NCI-H1048 (cell line): ENCODE measurements at regions not wholly inside any gene's neighbourhood (a gene's known extent, or its start where the extent isn't known, plus 50 kb on each side); places are given as distances from the start of the nearest gene placed in this dataset.

Experiments used
- DNase-seq: peaks from one replicate; lab custom pipeline; 2025; lab: John Stamatoyannopoulos, UW

- no peak for DNase-seq
These were observed 190.3 kb upstream of the MAF start for GRCh38 chr16:79790854-79791253.

DNA sequence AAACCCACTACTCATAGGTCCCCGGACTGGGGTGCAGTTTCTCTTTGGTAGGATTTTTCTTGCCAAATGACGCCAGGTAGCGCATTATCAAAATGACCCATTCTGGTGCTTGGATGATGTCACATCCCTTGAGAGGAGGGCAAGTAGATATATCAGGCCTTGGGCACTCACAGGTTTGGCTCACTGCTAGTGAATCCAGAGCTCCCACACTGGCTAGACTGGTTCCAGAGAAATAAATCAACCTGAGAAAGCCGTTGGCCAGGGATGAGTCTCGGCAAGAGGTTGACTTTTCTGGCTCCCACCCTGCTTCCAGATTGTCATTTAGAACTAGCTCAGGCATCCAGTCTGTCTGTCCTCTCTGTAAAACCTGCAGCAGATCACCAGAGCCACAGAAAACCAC, 188.4 kb upstream of the MAF start:
- DNase-seq, result no peak

- no peak for DNase-seq
These were observed 185.9 kb upstream of the MAF start for GRCh38 chr16:79786389-79786788.

DNA sequence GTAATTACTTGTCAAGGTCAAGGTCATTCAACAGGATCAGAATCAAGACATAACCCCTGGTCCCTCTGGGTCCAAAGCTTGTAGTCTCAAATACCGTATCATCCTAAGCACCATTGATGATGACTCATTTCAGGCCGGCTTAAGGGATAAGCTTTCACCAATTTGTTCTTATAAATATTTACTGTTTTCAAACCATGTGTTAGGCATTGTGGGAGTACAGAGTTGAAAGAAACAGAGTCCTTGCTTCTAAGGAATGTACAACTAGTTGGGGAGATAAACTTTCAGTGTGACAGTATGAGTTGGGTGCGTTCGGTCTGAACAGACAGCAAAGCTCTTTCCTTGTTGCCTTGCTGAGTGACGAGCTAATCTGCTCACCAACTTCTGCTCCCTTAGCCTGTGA, 183.5 kb upstream of the MAF start:
- DNase-seq, result no peak

- DNase-seq, result no peak
These were observed 177.1 kb upstream of the MAF start for GRCh38 chr16:79777679-79778078.

DNA sequence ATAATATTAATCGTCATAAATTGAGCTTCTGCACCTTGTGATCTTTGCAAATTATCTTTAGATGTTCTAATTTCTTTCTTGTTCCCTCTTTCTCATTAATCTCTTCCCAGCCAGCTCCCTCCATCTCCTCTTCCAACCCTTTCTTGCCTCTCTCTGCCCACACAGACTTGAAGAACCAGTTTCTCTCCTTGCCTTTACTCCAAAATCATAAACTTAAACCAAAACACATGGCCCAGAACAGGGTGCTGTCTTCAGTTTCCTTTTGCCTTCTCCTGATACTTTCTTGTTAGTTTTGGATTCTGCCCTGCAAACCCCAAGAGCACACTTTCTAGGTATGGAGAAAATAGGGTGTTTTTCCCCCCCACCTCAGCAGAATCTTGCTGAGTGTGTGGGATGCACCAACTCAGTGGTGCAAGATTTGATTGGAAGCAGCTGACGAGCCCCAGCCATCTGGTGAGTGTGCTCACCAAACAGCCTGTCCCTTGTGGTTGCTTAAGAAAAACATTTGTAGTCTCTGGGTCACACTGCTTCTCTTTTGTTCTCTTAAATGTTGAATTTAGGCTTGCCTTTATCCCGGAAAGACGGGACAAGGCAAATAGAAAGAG, 175.8 kb upstream of the MAF start:
- DNase-seq, result no peak

- no peak for DNase-seq
These were observed 172.2 kb upstream of the MAF start for GRCh38 chr16:79772784-79773183.

DNA sequence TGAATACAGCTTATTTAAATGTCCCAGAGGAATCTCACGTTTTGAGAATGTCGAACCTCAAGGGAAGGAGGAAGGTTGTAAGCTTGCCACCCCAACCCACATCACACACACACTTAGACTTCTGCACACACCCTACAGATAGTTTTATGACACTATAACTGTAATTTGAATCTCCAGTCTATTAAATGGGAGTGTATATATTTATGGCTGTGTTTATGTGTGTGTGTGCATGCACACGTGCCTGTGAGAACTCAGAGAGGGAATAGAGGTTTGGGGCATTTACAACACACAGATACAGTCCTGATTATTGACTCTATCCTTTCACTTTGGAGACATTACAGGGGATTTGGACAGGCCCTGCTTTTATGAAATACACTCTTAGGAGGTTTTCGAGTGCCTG, 171.5 kb upstream of the MAF start:
- no peak for DNase-seq

DNA sequence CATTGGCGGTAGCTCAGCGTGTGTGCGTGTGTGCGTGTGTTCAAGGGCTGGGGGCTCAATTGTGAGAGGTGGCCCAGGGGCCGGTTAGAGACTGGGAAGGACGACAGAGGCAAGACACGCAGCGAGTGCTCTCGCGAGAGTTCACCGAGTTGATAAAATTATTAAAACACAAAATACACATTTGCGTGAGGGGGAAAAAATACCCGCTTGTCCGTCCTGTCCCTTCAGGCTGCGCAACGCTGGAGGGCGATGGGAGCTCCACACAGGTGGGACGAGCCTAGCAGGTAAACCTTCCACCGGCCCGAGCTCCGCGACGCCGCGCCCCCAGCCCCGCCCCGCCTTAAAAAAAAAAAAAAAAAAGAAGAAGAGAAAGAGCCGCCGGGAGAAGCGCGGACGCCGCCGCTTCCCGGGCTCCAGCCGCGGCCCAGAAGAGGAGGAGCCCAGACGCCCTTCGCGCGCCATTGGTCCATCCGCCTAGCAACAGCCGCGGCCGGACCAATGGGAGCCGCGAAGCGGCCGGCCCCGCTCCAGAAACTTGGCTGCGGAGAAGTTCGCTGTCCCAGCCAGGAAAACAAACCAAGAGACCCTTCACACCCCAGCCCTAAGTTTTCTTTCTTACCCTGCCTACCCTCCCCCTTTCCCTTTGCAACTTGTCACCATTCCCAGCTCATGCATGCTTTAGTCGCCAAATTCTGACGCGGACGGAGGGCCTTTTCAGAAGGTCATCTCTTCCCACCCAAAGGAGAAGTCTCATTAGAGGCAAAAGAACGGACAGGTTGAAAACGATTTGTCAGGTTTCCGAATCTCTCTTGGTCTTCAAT, 169.9 kb upstream of the MAF start:
- peak; percentile 57 for DNase-seq

- no peak for DNase-seq
These were observed 169.3 kb upstream of the MAF start for GRCh38 chr16:79769928-79770243.

- no peak for DNase-seq
These were observed 168.9 kb upstream of the MAF start for GRCh38 chr16:79769270-79769927.

DNA sequence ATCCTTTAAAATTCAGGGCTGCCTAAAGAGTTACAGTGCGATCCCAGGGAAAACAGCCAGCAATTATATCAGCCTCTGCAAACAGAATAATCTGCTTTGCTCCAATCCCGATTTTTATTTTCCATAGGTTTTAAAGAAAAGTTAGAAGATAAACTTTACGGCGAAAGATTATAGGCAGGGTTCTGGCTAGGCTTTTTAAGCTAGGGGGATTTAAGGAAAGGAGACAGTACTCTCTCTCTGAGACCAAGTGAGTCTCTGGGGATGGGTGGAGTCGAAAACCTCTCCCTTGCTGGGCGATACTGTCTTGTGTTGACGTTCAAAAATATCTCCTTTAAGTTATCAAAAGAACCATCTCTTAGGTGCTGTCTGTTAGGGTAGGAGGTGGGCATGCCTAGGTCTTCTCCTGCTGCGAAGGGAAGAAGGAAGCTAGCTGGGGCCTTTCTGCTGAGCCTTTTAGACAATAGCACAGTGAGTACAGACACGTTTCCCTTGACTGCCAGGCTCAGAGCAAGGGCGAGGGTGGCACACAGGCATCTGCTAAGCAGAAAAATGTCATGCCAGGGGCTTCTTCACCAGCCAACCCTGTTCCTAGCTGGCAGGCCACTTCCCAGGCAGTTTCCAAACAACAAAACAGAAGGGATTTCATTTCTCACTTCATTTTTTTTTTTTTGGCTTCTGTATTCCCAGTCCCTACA, 167.9 kb upstream of the MAF start:
- no peak for DNase-seq

- no peak for DNase-seq
These were observed 167.1 kb upstream of the MAF start for GRCh38 chr16:79767421-79768275.

- DNase-seq, result no peak
These were observed 165.4 kb upstream of the MAF start for GRCh38 chr16:79765901-79766394.

GRCh38 chr16:79765431-79765830, 164.9 kb upstream of the MAF start:
- DNase-seq, result no peak

- no peak for DNase-seq
These were observed 164.0 kb upstream of the MAF start for GRCh38 chr16:79764415-79765110.

GRCh38 chr16:79762217-79762616, 161.7 kb upstream of the MAF start:
- no peak for DNase-seq

GRCh38 chr16:79758615-79759346, 158.2 kb upstream of the MAF start:
- DNase-seq, result no peak

GRCh38 chr16:79757968-79758367, 157.4 kb upstream of the MAF start:
- DNase-seq, result no peak

DNA sequence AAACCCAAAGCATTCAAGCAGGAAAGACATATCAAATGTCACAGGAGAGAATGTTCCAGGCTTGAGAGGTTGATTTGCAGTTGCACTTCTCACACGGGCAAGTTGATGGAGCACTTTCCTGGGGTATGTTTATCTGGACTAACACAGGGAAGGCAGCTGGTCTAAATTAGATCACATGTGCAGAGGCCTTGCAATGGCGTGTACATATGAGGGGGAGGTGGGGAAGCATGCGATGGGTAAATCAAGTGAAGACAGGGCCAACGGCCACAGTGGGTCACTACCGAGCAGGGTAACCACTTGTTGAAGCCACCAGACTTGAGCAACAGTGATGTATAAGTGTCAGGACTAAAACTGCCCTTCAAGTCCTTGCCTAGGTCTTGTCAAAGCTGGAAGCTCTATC, 156.6 kb upstream of the MAF start:
- no peak for DNase-seq
